ENCODE measurements at regions not wholly inside any gene's neighbourhood (a gene's known extent, or its start where the extent isn't known, plus 50 kb on each side); places are given as distances from the start of the nearest gene placed in this dataset.
A peak's percentile ranks its signal among the peaks of the same experiment; 100 is the strongest.

DNA sequence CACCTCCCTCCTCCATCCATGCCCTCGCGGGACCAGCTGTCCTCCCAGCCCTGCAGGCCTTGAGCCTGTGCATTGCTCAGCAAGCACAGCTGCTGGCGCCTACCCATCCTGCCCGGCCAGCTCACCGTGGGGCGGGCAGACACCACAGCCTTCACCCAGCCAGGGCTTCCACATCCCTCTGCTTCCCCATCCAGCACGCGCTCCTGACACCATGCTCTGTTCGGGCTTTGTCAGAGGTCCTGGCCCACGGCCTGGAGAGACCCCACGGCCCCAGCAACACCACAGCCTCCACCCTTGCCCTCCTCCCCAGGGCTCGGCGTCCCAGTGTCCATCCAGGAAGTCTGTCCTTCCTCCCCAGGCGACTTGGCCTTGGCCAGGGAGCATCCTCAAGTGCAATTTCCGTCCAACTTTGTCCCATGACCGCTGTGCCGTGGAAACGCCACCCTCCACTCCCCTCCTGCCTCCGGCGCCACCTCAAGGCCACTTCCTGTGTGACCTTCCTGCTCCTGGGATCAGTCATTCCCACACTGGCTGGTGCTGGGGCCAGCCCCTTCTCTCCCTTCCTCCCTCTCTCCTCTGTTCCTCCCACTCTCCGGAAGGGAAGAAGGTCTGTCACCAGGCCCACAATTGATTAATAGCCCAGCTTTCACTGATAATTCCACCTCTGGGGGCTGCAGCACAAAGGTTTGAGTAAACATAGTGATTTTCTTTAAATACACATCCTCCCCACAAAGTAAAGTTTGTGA lies 71.5 kb upstream of the SMNDC1 start:
- DNase-seq = no peak

DNA sequence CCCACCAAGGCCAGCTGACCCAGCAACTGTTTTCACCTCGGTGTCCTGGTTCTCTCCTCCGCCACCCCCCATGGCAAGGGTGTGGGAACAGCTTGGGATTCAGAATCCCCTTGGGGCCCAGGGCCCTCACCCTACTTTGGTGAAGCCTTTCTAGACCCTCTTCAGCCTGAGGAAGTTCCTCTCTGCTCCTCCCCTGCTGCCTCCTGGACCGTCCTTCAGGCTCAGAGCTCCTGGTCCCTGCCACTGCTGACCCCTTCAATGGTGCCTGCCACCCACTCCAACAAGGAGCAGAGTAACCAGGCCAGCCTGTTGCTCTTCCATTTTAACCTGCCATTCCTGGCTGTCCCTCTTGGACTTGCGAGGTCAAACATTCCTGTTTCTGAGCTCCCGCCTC lies 72.0 kb upstream of the SMNDC1 start:
- DNase-seq = no peak

DNA sequence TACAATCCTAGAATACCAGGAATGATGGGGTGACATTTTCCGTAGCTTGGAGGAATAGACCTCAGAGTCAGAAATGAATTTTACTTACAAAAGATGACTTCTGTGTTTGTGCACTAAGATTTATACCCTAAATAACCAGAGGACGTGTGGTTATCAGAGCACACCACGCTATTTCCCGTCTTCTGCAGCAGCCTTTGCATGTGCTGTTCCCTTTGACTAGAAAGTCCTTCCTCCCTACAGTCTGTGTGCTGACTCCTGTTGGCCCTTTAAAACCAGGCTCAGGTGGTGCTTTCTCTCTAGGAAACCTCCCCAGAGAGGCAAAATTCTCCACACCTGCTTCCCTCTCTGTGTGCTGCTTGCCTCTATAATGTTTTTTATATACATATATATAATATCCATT lies 73.3 kb upstream of the SMNDC1 start:
- no peak for DNase-seq

DNA sequence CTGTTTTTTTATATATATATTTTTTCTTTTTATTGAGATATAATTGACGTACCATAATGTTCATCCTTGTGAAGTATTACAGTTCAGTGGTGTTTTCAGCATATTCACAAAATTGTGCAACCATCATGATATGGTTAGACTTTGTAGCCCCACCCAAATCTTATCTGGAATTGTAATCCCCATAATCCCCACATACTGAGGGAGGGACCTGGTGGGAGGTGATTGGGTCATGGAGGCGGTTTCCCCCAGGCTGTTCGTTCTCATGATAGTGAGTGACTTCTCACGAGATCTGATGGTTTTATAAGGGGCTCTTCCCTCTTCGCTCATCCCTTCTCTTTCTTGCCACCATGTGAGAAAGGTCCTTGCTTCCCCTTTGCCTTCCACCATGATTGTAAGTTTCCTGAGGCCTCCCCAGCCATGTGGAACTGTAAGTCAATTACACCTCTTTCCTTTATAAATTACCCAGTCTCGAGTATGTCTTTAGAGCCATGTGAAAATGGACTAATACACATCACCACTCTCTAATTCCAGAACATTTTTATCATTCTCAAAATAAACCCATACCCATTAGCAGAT lies 73.9 kb upstream of the SMNDC1 start:
- DNase-seq = no peak

DNA sequence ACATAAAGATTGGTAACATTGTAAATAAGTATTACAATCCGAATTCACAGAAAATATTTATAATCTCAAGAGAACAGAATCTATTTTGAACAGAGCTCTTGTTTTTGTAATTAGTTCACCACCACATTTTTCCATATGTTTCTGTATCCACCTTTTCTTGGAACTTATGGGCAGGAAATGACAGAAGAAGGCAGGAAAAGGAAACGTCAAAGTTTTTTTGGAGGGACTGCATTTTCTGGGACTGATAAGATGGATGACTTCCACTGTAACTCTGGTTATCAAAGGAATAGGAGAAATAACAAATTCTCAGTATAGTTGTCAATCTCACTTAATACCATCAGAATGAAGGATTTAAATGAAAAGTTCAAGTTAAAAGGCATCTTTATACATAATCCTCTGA lies 75.1 kb upstream of the SMNDC1 start:
- no peak for DNase-seq

DNA sequence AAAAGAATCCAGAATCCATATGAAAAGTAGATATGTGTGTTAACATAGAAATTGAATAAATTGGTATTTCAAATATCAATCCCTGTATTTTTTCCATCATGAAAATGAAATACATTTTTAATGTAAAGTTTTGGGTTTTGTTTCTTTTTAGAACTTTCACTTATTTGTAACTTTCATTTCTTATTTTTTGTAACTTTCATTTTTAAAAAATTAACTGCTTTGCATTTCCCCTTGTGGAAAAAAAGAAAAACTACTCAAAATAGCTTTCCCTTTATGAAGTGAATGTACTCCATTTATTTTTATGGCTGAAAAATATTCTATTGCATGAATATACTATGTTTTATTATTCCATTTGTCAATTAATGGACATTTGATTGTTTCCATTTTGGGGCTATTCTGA lies 75.6 kb upstream of the SMNDC1 start:
- no peak for DNase-seq

DNA sequence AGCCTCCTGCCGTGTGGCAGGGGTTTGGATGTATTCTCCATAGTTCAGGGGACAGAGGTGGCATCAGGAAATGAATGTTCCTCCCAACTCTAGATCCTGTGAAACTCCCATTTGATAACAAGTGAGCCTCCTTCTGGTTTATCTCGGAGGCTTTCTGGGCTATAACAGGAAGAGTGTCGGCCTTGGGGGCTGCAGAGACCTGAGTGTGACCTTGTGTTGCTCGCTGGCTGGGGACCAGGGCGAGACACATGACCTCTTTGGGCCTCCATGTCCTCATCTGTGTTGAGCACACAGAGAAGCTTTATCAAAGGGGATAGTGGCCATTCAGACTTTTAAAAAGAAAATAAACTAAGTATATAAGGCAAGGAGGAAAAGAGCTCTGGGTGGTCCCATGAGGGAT lies 78.0 kb upstream of the SMNDC1 start:
- DNase-seq = no peak

DNA sequence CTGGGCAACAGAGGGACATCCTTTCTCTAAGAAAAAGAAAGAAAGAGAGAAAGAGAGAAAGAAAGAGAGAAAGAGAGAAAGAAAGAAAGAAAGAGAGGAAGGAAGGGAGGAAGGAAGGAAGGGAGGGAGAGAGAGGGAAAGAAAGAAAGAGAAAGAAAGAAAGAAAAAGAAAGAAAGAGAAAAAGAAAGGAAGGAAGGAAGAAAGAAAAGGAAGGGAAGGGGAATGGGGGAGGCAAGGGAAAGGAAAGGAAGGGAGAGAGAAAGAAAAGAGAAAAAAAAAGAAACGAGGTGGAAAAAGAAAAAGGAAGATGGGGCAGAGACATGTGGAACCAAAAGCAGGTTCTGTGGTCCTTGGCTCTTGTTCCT lies 82.9 kb upstream of the SMNDC1 start:
- DNase-seq = no peak

DNA sequence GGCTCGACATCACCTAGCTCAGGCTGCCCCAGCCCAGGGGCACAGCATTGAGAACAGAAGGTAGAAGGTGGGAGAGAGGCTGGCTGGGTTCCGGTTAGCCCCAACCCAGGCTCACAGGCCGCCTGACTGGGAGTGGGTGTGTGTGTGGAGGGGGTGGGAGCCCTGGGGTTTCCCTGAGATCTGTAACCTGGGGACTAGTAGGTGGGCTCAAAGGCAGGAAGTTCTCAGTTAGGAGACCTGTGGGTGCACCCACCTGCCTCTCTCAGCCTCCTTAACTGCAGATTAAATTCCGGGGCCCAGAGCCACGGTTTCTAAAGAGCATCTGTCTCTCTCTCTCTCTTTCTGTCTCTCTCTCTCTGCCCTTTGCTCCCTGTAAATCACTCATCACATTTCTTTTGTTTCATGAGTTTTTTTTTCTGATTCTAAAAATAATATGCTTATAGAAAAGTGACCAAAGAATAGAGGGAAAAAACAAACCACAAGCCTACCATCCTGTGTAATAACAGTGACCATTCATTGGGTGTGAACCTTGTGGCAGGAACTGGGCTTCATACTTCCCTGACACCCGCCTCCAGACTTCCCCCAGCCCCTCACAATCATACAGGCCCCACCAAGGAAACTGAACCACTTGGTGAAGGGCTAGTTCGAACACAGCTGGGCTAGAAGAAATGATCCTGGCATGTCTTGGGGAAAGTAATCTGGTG lies 83.4 kb upstream of the SMNDC1 start:
- DNase-seq = no peak

DNA sequence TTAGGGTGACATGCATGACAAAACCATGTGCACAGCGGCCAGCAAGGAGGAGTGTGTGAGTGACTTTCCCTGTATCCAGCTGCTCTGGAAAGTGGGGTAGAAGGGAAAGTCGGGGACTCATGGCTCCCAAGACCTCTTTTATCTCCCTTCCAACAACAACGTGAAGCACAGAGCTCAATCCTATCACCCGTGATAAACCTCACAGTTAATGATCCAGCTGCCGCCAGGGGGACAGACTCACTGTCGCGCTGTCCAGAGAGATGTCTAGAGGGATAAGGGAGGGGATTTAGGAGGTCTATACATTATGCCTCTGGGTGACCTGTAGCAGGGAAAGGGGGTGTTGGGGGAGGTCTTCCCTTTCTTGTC lies 84.0 kb upstream of the SMNDC1 start:
- no peak for DNase-seq

DNA sequence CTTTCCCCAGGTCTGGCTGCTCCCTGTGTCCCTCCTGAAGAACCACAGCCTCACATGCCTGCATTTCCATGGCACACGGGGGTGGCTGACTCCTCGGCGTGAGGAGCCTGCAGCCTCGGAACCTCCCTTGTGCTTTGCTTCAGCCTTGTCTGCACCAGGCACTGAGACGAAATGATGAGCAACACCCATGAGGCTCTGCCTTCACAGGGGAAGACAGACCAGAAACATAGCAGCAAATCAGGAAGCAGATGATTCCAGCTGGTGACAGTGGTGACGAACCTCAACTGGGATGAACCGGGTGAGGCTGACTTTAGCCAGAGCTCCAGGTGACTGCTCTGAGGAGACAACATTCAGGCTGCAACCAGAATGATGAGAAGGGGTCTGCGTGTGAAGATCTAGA lies 84.5 kb upstream of the SMNDC1 start:
- no peak for DNase-seq

DNA sequence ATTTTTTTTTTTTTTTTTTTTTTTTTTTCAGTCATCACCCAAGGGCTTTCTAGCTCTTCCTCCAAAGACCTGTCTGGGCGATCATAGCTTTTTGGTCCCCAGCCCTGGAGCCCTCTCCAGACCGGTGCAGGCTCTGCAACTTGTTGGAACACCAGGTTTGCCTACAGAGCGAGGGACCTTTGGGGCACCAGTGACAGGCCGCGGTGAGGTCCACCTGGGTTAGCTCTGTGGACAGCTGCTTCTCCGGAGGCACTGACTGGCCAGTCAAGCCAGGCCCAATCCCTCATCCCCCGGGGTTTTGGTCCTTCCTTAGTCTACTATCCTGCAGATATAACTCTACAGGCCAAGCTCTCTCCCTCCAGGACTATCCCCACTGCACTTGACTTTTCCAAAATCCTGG lies 86.8 kb upstream of the SMNDC1 start:
- no peak for DNase-seq

DNA sequence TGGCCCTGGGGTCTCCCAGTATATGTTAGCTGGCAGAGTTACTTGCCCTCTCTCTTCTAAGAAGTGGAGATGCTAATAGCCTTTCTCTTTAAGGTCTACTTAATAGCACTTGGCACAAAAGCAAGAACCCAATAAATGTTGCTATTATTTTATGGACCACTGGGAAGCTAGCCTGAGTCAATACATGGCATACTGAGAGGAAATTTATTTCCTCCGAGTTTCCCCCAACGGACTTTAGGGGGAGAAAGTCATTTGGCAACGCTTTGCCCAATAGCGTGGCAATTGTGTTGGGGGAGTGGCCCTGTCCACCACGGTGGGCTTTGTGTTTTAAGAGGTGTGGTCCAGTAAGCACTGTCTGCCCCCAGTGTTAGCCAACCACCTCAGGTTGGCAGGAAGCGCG lies 87.4 kb upstream of the SMNDC1 start:
- no peak for DNase-seq

DNA sequence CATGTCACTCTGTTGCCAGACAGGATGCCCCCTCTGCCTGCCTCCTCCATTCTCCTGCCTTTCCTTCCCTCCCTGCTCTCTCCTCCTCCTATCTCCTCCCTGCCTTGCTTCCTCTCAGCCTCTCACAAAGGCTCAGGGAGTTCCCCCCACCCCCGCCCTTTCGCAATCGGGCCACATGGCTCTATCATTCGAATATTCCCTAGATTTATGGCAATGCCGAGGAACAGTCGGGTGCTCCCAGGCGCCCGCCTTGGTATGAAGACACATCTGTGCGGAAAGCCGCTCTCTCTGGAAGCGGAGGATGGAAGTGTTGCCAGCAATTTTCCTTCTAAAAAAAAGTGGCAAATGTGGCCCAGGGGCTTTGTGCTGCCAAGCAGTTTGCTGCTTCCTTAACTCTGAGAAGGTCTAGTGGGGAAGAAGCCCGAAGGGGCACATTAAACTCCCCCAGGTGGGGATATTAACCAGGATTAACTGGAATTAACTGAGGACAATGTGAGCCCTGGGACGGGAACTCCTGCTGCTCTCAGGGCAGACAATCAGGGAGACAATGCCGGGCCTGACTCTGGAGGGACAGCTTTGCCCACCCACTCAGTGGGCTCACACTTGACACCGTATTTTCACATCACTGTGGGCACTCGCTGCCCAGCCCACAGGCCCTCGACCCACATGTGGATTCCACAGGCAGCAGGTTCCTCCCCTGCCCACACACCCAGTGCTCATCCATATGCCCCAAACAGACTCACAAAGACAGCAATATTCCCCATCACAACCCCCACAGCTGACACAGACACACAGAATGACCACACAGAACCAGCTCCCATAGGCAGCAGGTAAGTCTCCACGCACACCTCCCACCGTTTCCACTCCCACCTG lies 88.4 kb upstream of the SMNDC1 start:
- peak; percentile 1 for DNase-seq

DNA sequence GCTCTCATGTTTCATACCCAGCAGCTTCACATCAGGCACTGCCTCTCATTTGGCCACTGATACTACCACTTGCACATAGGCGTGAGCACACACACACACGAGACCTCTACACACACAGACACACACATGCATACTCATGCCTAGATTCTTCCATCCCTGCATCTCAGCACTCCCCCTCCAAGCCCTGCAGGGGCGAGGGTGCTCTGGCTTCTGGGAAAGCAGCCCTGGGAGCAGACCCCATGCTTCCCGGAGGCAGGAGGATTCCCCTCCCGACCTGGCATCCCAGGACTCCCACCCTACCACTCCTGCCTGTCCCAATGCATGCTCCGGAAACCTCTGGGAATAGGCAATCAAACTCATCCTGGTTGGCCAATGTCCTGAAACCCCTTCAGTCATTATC lies 89.1 kb upstream of the SMNDC1 start:
- no peak for DNase-seq

DNA sequence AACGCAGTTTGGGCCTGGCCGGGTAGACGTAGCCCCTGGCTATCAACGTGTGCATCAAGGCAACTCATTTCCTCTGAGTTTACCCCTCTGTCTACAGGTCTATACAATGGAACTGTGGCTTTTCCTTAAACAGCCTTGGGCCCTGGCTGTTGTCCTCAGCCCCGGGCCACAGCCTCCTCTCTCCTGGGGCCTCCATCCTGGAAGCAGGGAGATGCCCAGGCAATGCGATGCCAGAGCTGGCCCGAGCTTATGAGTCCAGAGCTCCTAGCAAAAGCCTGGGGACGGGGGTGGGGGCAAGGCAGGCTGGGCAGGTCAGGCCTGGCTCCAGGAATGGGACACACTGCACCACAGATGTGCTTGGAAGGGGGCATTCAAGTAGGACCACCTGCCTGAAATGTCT lies 89.6 kb upstream of the SMNDC1 start:
- DNase-seq = no peak

DNA sequence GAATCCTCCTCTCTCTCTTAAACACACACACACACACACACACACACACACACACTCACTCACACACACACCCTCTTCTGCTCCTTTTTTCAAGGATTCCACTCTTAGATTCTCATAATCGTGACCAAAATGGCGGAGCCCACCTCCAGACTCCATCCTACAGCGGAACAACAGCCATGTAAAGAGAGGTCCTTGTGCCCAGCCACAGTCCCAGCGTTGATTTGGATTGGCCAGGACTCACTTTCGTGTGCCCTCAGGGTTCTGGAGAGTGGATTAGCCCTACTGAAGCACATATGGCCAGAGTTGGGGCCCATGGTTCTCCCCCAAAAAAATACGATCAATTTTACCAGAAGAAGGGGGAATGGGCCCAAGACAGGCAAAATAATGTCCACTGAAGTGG lies 90.2 kb upstream of the SMNDC1 start:
- no peak for DNase-seq

DNA sequence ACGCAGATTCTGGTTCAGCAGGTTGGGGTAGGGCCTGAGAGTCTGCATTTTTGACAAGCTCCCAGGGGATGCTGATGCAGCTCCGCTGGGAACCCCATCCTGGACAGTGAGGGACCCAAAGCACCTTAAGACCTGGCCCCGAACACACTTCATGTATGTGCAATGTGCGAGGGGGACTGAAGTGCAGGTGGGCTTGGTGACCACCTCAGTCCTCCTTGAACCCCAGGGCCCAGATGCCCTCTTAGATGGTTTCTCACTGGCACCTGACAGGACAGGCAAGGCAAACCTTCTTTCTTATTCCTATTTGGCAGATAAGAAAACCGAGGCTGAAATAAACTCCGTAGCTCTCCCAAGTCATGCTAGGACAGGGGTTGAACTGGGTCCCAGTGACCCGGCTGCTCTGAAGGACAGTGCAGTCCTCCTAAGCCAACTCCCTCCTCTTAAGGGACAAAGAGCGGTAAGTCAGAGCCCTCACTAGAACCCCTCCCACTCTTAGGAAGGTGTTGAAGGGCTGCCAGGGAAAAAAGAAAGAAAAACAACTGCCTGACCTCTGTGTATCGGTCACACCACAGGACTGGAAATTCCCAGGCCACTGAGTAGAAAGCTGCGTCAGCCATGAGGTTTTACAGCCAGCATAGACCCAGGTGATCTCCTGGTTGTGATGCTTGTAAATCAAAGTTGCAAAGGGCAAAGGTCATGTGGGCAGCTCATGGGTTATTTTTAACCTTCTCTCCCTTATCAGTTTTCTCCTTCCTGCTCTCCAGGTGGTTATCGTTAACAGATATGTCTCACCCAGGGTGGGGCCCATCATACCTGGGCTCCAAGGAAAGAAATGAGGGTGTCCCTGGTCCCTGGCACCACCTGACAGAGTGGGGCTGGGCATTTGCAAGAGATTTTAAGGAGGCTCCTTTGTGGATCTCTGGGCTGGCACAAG lies 90.9 kb upstream of the SMNDC1 start:
- DNase-seq = no peak

DNA sequence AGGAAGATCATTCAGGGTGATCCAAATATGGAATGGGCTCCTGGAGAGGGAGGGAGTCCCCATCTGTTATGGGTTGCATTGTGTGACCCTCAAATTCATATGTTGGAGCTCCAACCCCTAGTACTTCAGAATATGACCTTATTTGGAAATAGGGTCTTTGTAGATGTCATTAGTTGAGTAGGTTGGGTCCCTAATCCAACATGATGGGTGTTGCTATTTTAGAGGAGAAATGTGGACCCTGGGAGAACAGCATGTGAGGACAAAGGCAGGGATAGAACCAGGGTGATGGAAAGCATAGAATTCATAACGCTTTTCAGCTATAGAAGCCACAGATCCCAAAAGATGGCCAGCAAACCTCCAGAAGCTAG lies 91.5 kb upstream of the SMNDC1 start:
- DNase-seq = no peak

DNA sequence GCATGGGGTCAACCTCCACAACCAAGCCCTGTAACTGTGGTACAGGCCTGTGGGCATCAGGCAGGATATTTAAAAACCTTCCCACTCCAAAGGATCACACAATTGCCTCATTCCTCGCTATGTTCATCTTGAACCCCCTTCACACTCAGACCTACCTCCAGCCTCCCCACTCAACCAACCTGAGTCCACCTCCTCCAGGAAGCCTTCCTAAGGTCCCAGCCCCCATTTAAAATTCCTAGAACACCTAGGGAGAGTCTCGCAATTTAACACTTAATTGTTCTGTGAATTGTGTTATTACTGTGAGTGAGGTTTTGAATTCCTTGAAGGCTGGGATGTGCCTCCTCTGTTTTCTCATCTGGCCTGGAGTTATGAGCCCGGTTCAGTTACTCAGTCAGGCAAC lies 93.1 kb upstream of the SMNDC1 start:
- DNase-seq = no peak

DNA sequence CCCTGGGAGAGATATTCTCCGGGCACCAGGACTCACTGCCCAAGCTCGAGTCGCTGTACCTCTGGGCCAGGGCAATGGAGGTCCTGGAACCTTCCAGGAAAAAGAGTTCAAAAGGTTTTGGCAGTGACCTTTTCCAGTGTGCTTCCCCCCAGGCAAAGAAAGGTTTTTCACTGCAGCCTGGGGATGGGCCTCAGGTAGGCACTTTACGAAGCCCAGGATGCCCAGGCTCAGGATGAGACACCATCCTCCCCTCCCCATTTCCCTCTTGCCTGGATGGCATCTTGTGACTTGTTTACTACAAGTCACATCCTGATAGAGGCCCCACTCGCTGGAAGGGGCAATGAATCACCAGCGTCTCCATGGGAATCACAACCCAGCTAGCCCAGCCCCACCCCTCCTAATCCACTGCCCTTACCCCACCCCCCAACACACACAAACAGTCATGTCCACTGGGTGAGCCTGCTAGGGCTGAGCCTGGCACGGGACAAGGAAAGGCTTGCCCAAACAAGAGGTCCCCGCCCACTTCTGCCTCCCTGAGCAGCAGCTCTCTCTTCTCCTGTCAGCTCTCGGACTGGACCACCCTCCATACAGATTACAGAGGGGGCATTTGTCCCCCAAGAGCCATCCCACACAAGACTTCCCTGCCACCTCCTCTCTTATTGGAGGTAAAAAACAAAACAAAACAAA lies 93.8 kb upstream of the SMNDC1 start:
- no peak for DNase-seq

Data from NCI-H524 treated with DMSO at 0.1 percent for 48 hours (cell line).